HG03354 (cell line): ENCODE measurements at regions not wholly inside any gene's neighbourhood (a gene's known extent, or its start where the extent isn't known, plus 50 kb on each side); places are given as distances from the start of the nearest gene placed in this dataset.
"Not testable (repeated sequence)": the region's sequence is repeated elsewhere in the genome, so short reads cannot be mapped to it uniquely, and the experiment has no call there.

ENCODE experiments used
- ATAC-seq: cut with Tn5 transposase; IDR thresholded peaks from one replicate; pipeline ENCODE4 v1.9.1; 2021; ENCODE audit warnings: mild to moderate bottlenecking; ENCODE audit not compliant: unreplicated experiment, poor library complexity, severe bottlenecking

GRCh38 chr12:79993106-79993862 lies 58.4 kb upstream of the PPP1R12A start:
- ATAC-seq: no peak

DNA sequence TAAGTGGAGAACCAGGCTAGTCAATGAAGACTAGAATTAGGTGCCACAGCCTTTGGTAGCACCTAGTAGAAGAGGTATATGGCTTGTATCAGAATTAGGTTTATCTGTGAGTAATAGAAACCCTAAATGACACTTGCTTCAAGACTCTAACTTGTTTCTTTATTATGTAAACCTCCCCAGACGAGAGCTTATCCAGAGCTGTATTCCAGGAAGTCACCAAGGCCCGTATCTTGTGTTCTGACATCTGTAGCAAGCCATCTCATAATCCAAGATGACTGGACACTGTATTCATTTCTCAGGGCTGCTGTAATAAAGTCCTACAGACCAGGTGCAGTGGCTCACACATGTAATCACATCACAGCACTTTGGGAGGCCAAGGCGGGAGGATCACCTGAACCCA lies 56.7 kb upstream of the PPP1R12A start:
- ATAC-seq: no peak

GRCh38 chr12:79990509-79991338 lies 55.8 kb upstream of the PPP1R12A start:
- not testable (repeated sequence) for ATAC-seq

DNA sequence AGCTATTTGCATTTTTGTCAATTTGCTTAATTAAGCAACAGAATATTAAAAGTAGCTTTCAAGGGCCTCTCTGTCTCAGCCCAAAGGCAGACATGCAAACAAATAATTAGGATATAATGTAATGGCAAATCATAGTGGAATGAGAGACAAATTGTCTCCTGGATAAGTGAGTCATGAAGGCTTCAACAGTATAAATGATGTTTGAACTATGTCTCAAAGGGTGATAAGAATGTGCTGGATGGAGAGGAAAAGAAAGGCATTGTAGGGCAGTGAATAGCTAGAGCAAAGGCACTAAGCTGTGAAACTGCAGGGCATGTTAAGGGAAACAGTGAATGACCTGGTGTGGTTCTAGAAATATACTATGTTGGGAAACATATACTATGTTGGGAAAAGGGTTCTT lies 53.5 kb upstream of the PPP1R12A start:
- no peak for ATAC-seq

DNA sequence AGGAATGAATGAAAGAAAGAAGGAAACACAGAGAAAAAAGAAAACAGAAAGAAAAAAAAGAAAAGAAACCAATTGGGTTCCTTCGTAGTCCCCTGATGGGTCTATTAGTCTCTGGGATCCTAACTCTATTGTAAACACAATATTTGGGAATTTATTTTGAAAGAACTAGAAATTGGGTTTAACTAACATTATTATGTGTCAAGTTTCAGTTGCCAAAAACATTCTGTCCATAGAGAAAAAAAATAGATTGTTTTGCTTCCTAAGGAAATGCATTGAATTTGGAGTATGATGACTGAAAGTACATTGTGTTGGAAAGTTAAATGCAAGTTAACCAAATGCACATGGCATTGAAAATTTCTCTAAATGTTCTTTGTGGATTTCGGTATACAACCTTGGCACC lies 52.8 kb upstream of the PPP1R12A start:
- ATAC-seq: no peak
